Stimulated activated CD4-positive, alpha-beta T cell treated with anti-CD3 and anti-CD28 coated beads, Interleukin-4, amount 100 ng/mL, for 1 hour (primary cell): ENCODE measurements at regions not wholly inside any gene's neighbourhood (a gene's known extent, or its start where the extent isn't known, plus 50 kb on each side); places are given as distances from the start of the nearest gene placed in this dataset.

Experiments
- DNase-seq: peaks from one replicate; pipeline ENCODE4 v3.0.0-alpha.2; 2020

GRCh38 chr6:140108167-140108566 is 733.7 kb upstream of the CITED2 start:
- DNase-seq: no peak

- DNase-seq: no peak
Measured at GRCh38 chr6:140107216-140107615, 732.8 kb upstream of the CITED2 start.

DNA sequence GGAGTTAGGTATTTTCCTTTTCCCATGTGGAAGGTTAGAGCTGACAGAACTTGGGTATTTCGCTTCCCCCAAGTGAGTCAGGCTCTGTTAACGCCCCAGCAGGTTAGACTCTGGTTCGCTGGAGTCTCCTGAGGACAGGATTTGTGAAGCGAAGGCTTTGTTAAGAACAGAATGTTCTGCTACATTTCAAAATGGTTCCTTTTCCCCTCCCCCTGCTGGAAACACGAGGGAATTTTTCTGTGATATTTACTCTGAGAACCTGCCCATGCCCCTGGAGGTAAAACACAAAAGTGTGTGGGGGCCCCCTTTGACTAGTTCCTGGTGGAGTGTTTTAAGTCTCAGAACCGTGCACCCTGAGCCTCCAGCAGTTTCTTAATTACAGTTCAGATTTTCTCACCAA is 731.4 kb upstream of the CITED2 start:
- no peak for DNase-seq

DNA sequence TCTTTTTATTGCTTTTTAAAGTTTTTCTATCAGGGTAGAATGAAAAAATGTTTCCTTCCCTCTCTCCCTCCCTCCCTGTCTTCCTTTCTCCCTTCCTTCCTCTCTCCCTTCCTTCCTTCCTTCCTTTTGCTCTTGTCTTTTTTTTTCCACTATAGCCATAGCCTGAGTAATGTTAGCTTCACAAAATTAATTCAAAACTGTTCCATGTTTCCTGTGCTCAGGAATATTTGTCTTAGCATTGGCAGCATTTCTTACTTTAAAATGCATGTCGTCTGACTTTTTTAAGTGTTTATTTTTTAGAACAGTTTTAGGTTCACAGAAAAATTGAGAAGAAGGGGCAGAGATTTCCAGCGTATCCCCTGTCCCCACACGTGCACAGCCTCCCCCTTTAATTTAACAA is 730.8 kb upstream of the CITED2 start:
- DNase-seq: no peak

DNA sequence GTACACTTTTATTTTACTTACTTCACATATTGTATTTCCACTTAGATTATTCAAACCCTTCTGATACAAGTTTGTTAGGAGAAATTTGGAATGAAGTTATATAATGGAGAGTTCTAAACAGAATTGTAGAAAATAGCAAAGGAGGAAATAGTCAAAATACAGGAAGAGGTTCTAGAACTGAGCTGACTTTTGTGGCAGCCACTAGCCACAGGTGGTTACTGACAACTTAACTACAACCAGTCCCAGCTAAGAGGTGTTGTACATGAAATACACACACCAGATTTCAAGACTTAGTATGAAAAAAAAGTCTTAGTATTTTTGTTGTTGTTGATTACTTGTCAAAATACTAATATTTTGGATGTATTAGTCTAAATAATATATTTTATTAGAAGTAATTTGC is 727.4 kb upstream of the CITED2 start:
- DNase-seq: no peak

GRCh38 chr6:140101367-140101766 is 726.9 kb upstream of the CITED2 start:
- DNase-seq: no peak

DNA sequence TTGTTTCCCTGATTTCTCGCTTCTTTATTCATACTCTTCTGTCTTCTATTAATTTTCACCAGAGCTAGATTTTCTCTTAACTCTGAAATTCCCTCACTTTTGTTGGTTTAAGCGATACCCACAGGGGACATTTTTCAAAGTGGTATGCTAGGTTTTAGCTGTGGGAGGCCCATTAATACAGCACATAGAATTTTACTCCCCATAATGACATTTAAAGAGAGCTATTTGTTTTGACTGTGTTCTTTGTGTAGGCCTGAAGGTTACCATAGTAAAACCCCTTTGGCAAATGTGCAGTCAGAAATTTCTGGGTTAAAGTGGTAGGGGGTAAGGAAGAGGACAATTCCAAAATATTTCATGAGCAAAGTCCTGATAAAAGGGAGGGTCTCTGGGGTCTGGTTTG is 721.1 kb upstream of the CITED2 start:
- no peak for DNase-seq

GRCh38 chr6:140091895-140092294 is 717.4 kb upstream of the CITED2 start:
- no peak for DNase-seq

GRCh38 chr6:140090871-140091270 is 716.4 kb upstream of the CITED2 start:
- DNase-seq: no peak

GRCh38 chr6:140083375-140083774 is 708.9 kb upstream of the CITED2 start:
- DNase-seq: no peak

DNA sequence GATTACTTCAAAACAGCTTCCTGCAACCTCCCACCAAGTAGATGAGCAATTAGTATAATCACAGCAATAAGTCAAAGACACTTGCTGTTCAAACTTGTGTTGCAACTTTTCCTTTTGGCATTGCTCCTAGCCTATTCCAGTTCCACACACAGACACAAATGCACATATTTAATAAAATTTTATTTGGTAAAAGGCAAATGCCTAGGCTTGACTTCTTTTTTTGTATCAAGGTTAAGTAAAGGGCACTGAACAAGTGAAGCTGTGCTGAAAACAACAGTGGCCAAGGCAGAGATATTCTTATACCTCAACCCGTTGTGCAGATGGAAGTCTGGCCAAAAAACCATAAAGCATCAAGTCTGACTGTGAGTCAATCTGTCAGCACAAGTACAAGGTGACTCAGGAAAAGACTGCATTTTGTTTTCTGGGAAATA is 708.4 kb upstream of the CITED2 start:
- DNase-seq: no peak

DNA sequence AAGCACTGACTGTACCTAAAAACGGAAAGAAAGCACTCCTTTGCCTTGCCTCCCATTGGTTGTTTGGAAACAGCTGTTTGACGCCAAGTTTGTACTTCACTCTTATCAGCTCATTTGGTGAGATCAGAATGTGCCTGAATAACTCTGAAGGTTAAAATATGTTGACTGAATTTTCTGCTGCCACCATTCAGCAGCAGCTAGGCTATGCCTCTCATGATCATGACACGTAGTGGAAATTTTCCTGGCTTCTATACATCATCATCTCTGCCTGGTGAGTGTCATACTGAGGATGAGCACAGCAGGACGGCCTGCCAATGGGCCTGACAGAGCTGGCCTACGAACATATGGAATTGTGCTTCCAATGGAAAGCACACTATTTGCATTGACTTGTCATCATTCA is 704.9 kb upstream of the CITED2 start:
- no peak for DNase-seq

- no peak for DNase-seq
Measured at GRCh38 chr6:140078561-140079125, 704.2 kb upstream of the CITED2 start.

- no peak for DNase-seq
Measured at GRCh38 chr6:140077827-140078560, 703.5 kb upstream of the CITED2 start.

- DNase-seq: no peak
Measured at GRCh38 chr6:140076105-140076504, 701.7 kb upstream of the CITED2 start.

DNA sequence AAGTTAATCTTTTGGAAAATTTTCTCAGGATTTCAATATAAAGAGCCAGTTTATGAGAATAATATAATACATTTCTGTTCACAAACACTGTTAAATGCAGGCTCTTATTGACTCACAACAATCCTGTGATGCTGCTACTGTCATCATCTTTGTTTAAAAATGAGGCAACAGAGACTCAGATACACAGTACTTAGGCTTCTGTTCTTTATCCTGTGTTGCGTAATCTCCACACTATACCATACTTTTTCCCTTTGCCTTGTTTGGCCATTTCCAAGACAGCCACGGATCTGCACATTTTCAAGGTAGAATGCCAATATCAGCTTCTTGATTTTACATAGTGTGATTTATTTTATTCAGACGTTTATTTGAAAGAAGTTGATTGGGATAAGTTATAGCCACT is 699.0 kb upstream of the CITED2 start:
- no peak for DNase-seq

DNA sequence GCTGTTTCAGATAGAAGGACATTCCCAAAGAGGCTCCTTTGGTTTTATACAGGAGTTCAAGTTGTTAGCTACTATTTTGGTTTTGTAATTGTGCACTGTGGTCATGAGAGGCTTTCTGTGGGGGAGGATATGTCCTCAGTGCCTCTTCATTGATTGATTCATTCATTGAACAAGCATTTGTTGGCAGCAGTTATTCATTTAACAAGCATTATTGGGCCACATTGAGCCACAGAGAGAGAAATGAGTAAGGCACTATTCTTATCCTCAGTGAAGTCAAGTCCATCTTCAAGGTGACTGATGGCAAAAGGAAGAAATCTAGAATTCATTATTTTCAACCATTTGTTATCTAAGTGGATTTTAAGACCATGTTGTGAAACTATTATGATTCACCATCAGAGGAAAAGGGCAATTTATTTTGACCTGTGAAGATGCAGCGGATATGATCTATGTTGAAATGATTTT is 697.2 kb upstream of the CITED2 start:
- no peak for DNase-seq

DNA sequence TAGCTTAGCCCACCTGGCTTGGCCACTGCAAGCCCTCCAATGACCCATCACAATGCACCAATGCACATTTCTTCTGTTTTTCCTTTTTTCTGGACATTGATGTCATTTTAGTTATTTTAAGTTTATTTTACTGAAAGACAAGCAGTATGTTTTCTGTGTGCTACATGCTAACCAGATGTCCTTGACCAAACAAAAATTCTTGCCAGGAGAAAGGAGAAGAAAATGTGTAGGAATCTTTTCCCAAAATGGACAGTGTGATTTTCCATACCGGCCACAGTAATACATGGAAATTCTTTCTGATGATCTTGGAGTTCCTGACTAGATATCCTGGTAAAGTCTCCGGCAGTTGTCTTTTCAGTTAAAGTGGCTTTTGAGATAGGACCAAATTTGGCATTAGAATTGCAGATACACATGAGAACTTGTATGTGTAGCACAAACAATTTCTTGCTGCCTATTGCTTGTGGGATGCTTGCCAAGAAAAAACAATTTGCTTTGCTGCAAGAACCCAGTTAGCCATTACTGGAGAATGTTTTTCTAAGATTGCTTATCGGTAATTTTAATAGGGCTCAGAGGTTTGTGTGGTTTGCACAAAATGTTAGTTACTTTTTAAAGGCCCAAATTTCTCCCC is 696.5 kb upstream of the CITED2 start:
- no peak for DNase-seq

DNA sequence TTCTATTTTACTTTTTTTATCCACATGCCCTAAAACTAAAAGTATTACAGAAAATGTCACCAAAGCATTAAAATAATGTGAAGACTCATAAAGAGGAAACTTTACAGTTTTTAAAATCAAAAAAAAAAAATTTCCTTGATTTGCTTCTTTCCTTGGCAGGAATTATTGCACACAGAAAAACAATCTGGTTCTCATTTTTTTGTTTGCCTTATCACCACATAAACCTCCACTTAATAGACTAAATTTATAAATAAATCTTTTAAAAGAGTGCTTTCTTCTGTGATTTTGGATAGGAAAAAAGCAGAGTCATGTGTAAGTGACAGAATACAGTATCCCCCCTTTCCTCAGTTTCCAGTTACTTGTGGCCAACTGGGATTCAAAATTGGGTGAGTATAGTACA is 695.1 kb upstream of the CITED2 start:
- DNase-seq: no peak

DNA sequence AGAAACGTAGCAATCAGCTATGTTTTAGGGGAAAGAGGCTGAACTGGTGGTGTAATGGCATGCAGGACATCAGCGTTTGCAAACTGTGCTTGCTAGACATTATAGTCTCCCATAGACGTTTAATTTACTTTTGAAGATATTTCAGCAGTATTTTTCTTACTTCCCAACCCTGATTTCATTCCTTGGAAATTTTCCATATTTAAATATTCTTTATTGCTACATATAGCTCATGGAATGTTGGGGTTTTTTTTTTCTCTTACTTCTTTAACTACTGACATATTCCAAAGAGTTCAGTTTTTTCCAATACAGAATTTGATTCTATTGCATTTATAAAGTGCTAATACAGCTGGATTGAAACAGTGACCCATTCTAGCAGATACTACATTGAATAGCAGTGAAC is 694.4 kb upstream of the CITED2 start:
- DNase-seq: no peak

DNA sequence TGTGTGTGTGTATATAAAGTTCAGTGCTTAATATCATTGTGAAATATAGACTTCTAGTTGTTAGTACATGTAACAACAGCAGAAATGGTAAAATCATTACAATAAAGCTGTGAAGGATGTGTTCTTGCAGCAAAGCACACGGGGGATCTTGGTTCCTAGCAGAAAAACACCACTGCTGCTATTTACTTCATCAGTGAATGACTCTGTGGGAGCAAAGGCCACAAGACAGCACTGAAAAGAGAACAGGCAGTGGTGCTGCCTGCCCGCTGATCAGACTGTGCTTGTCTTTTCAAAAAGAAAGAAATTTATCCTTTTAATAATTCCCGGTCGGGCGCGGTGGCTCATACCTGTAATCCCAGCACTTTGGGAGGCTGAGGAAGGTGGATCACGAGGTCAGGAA is 689.9 kb upstream of the CITED2 start:
- no peak for DNase-seq

GRCh38 chr6:140063021-140063399 is 688.6 kb upstream of the CITED2 start:
- no peak for DNase-seq

DNA sequence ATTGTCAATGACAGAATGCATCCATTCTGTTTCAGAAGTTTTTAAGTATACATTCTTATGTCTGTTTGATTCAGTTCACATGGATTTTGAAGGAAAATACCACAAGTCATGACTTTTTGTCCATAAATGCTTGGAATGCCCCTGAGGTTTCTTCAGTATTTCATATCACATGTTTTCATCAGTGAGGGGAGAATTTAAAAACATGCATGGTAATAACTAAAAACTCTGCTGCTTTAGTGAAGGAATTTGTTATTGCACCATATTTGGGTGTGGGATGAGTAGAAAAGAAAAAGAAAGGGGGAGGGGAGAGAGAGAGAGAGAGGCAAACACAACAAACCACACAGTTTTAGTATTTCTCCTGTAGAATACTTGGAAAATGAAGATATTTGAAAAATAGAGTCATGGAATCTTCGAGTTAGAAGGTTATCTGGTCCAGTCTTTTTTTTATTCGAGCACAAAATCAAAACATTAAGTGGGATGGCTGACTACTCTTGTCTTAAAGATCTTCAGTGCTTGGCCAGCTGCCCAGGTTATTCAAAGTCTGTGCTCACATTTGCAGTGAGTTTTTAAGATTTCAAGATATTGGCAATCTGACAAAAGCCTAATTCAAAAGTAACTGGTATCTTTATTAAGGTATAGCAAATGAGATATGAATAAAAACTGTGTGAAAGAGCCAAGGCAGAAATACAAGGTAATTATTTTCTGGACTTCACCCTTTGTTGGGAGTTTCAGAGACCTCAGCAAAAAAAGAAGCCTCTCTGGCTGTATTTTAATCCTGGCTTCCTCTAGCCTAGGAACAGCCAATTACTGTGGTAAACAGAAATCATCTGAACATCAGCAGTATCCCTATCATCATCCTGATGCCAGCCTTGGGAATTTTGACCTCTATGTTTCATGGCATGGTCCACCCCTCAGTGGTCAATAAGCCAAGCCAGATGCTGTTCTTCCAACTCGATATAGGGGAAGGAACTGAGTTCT is 687.9 kb upstream of the CITED2 start:
- DNase-seq: no peak
